ENCODE measurements at regions not wholly inside any gene's neighbourhood (a gene's known extent, or its start where the extent isn't known, plus 50 kb on each side); places are given as distances from the start of the nearest gene placed in this dataset.

DNA sequence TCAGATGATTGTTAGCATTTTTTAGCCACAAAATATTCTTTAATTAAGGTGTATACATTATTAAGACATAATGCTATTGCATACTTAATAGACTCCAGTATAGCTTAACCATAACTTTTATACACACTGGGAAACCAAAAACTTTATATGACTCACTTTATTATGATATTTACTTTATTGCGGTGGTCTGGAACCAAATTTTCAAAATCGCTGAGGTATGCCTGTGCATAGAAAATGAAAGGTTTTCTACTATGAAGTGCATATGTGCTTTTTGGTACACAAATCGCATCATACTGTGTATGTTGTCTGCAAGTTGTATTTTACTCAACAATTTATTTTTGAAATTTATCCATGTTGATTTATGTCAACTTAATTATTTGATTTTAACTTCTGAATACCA lies 875.1 kb downstream of the SLC4A3 start:
- TF ChIP-seq POLR2A (IDR thresholded peaks at IDR 0.05): no peak
- TF ChIP-seq, protein P1, sequence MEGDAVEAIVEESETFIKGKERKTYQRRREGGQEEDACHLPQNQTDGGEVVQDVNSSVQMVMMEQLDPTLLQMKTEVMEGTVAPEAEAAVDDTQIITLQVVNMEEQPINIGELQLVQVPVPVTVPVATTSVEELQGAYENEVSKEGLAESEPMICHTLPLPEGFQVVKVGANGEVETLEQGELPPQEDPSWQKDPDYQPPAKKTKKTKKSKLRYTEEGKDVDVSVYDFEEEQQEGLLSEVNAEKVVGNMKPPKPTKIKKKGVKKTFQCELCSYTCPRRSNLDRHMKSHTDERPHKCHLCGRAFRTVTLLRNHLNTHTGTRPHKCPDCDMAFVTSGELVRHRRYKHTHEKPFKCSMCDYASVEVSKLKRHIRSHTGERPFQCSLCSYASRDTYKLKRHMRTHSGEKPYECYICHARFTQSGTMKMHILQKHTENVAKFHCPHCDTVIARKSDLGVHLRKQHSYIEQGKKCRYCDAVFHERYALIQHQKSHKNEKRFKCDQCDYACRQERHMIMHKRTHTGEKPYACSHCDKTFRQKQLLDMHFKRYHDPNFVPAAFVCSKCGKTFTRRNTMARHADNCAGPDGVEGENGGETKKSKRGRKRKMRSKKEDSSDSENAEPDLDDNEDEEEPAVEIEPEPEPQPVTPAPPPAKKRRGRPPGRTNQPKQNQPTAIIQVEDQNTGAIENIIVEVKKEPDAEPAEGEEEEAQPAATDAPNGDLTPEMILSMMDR (IDR thresholded peaks at IDR 0.05): no peak

Data from thyroid gland (tissue), 4 donors.